ENCODE measurements at regions not wholly inside any gene's neighbourhood (a gene's known extent, or its start where the extent isn't known, plus 50 kb on each side); places are given as distances from the start of the nearest gene placed in this dataset.

- Histone ChIP-seq H3K36me3 (ENCODE audit: control insufficient read depth in 2 of 2, extremely low read depth in 1 of 2, insufficient read depth in 2 of 2, low read length in 2 of 2) (no peaks in the 10 kb centered on the region), H3K4me3 (replicated peaks in 1 of 3; ENCODE audit: insufficient read depth in 1 of 3, low read depth in 1 of 3, low read length in 3 of 3) (no peak overlapping the region), H3K9me3 (replicated peaks; ENCODE audit: control insufficient read depth, insufficient read depth, low read length) (no peaks in the 10 kb centered on the region), H3K9ac (replicated peaks; ENCODE audit: extremely low read depth, insufficient read depth, low read length) (no peak overlapping the region), H3K27me3 (ENCODE audit: control insufficient read depth in 2 of 2, insufficient read depth in 2 of 2, low read length in 2 of 2) (no peaks in the 10 kb centered on the region), H3K79me2 (ENCODE audit: control insufficient read depth, insufficient read depth, low read length) (no peaks in the 10 kb centered on the region), H2AFZ (ENCODE audit: low read depth, low read length) (no peak overlapping the region), H3K27ac (ENCODE audit: insufficient read depth, low read depth, low read length) (no peak overlapping the region), H3K4me2 (ENCODE audit: insufficient read depth, low read length) (no peak overlapping the region), H3K4me1 (ENCODE audit: control insufficient read depth, extremely low read depth, insufficient read depth, low read length) (no peaks in the 10 kb centered on the region), H3K9me1 (replicated peaks; ENCODE audit: control insufficient read depth, extremely low read depth, insufficient read depth, low read length) (no peaks in the 10 kb centered on the region), H4K20me1 (replicated peaks; ENCODE audit: control insufficient read depth, extremely low read depth, insufficient read depth, low read length) (no peaks in the 10 kb centered on the region)
- TF ChIP-seq FOS (IDR thresholded peaks at IDR 0.05; ENCODE audit: borderline replicate concordance, insufficient read depth, low read length) (no peak), MYC (IDR thresholded peaks at IDR 0.05; ENCODE audit: low read depth, low read length) (no peak), GATA2 (IDR thresholded peaks at IDR 0.05; ENCODE audit: insufficient read depth, insufficient read length, low read depth, low read length) (no peak), CTCF (IDR thresholded peaks at IDR 0.05; ENCODE audit: extremely low read depth in 1 of 2, insufficient read depth in 1 of 2, low read depth in 1 of 2, low read length in 2 of 2) (no peak), JUN (IDR thresholded peaks at IDR 0.05; ENCODE audit: borderline replicate concordance, insufficient read depth, insufficient read length, low read depth) (no peak), POLR2AphosphoS5 (IDR thresholded peaks at IDR 0.05; ENCODE audit: insufficient read depth, low read depth, low read length) (no peak), POLR2A (IDR thresholded peaks at IDR 0.05; ENCODE audit: low read depth, low read length) (no peak), EZH2 (IDR thresholded peaks at IDR 0.05; ENCODE audit: borderline replicate concordance, low read depth, low read length, severe bottlenecking) (no peak), MAX (IDR thresholded peaks at IDR 0.05; ENCODE audit: insufficient read depth, insufficient read length) (no peak)
- intact Hi-C loops (cut with micrococcal nuclease) (no loop called here), dilution Hi-C loops (cut with MboI; ENCODE audit: extremely low pct_ligation_motif_present, low sequenced_read_pairs) (no loop called here)
- ChIA-PET POLR2A (no interaction called here), CTCF (no interaction called here)
- no peak for FAIRE-seq
- no TSS peak for BruUV-seq (replicated peaks)
- no peak for DNase-seq (ENCODE audit: low read depth, low spot score)
These were observed 234.8 kb upstream of the ISL1 start for GRCh38 chr5:51148437-51148836.

Data from endothelial cell of umbilical vein (primary cell).